Panc1 (cell line): ENCODE measurements at regions not wholly inside any gene's neighbourhood (a gene's known extent, or its start where the extent isn't known, plus 50 kb on each side); places are given as distances from the start of the nearest gene placed in this dataset.

Experiments
- ATAC-seq: fragments of 200-7000 bp; cut with Tn5 transposase; 2 replicates; pipeline ENCODE4 v1.9.1; 2020; ENCODE audit warnings: mild to moderate bottlenecking, moderate library complexity
- BruUV-seq: library from RNA; stranded (reverse); fragments of 400-500 nt; replicated peaks from 2 replicates; lab custom pipeline; 2021; lab: Mats Ljungman, UMichigan
- CTCF ChIA-PET: fragments of 300-600 bp; sonication (Branson Sonifier 250); formaldehyde crosslinking; loops from one replicate; lab custom pipeline; 2022; ENCODE audit warnings: antibody characterized with exemption; lab: Charles Lee
- POLR2A ChIA-PET: fragments of 300-600 bp; sonication (Branson Sonifier 250); formaldehyde crosslinking; loops from one replicate; lab custom pipeline; 2022; ENCODE audit warnings: antibody characterized with exemption; lab: Charles Lee
- DNase-seq: peaks from one replicate; pipeline ENCODE4 v3.0.0-alpha.2; 2010; ENCODE audit warnings: low read depth, low spot score
- H3K27ac ChIP-seq: 2 replicates; pipeline ENCODE4 v1.5.1; 2011; ENCODE audit warnings: mild to moderate bottlenecking, low read length, inconsistent platforms
- H3K27me3 ChIP-seq: fragments of 200-500 bp; sonication (Bioruptor generic); 2 replicates; pipeline ENCODE4 v1.6.0; 2014; ENCODE audit warnings: low read length, inconsistent platforms; ENCODE audit not compliant: control insufficient read depth, insufficient read depth
- H3K36me3 ChIP-seq: fragments of 200-500 bp; sonication (Bioruptor generic); 2 replicates; pipeline ENCODE4 v1.5.1; 2014; ENCODE audit warnings: inconsistent platforms, mild to moderate bottlenecking, low read length, moderate library complexity; ENCODE audit not compliant: control insufficient read depth, insufficient read depth
- H3K4me1 ChIP-seq: 2 replicates; pipeline ENCODE4 v1.5.1; 2011; ENCODE audit warnings: inconsistent platforms, mild to moderate bottlenecking, low read length, moderate library complexity; ENCODE audit not compliant: control insufficient read depth, insufficient read depth
- H3K4me3 ChIP-seq, 2 experiments: 2 replicates each; pipeline ENCODE4 v1.5.1; 2011 to 2012; ENCODE audit warnings: low read depth in 2 of 2, low read length in 2 of 2, mild to moderate bottlenecking in 2 of 2, inconsistent platforms in 1 of 2, moderate library complexity in 1 of 2
- H3K9me3 ChIP-seq: fragments of 200-500 bp; sonication (Bioruptor generic); 2 replicates; pipeline ENCODE4 v1.5.1; 2014; ENCODE audit warnings: low read depth, mild to moderate bottlenecking, inconsistent platforms, low read length, moderate library complexity; ENCODE audit not compliant: control insufficient read depth, insufficient read depth
- CTCF ChIP-seq: fragments of 450-650 bp; IDR thresholded peaks from 2 replicates; pipeline ENCODE4 v1.5.1; 2017; ENCODE audit warnings: mild to moderate bottlenecking
- POLR2AphosphoS5 ChIP-seq: IDR thresholded peaks from 2 replicates; pipeline ENCODE4 v1.6.1; 2012; ENCODE audit warnings: mild to moderate bottlenecking, low read depth, low read length, moderate library complexity
- REST ChIP-seq, 2 experiments: IDR thresholded peaks; 2 replicates each; pipeline ENCODE4 v1.6.1; 2011 to 2012; ENCODE audit warnings: low read depth in 2 of 2, control low read depth in 1 of 2, low read length in 1 of 2, mild to moderate bottlenecking in 1 of 2, moderate library complexity in 1 of 2; ENCODE audit not compliant: insufficient read depth in 1 of 2
- SIN3A ChIP-seq: IDR thresholded peaks from 2 replicates; pipeline ENCODE4 v1.6.1; 2012; ENCODE audit warnings: low read depth, mild to moderate bottlenecking, low read length, moderate library complexity, borderline replicate concordance; ENCODE audit not compliant: insufficient read depth
- TCF7L2 ChIP-seq: IDR thresholded peaks from 2 replicates; pipeline ENCODE4 v1.6.1; 2011; ENCODE audit warnings: mild to moderate bottlenecking, low read depth, low read length, inconsistent platforms
- in situ Hi-C: cut with HindIII; loops from 2 replicates; pipeline ENCODE4 v1.10.0; 2016; ENCODE audit warnings: low sequenced_read_pairs, low pct_unique_long_range_greater_than_20kb
- intact Hi-C: fragments of 100-400 bp; cut with micrococcal nuclease; formaldehyde crosslinking; loops from one replicate; pipeline ENCODE4 v1.10.0; 2022; ENCODE audit not compliant: unreplicated experiment

GRCh38 chr10:124343351-124344265 lies 75.1 kb downstream of the OAT start:
- no TSS peak for BruUV-seq
- no peaks in the 10 kb centered on the region for H3K9me3 ChIP-seq
- no peaks in the 10 kb centered on the region for H3K36me3 ChIP-seq
- ChIA-PET POLR2A (no interaction called here), CTCF (no interaction called here)
- no peaks in the 10 kb centered on the region for H3K27me3 ChIP-seq
- DNase-seq, result no peak
- no peak overlapping the region for H3K4me3 ChIP-seq
- in situ Hi-C loops (no loop called here), intact Hi-C loops (no loop called here)
- no peak overlapping the region for H3K27ac ChIP-seq
- ATAC-seq, result no peak
- H3K4me1 ChIP-seq, result peaks cover 11% of the 10 kb centered on the region
- no peak for TF ChIP-seq REST (IDR thresholded peaks at IDR 0.05; ENCODE audit: insufficient read depth in 1 of 2, low read depth in 2 of 2, low read length in 1 of 2)
- no peak for TF ChIP-seq SIN3A
- TF ChIP-seq TCF7L2, result no peak
- no peak for TF ChIP-seq POLR2AphosphoS5
- TF ChIP-seq CTCF, result no peak

- intact Hi-C loops, result no loop called here
- Histone ChIP-seq H3K9me3 (no peaks in the 10 kb centered on the region), H3K27me3 (no peaks in the 10 kb centered on the region), H3K27ac (no peak overlapping the region), H3K4me3 (no peak overlapping the region), H3K36me3 (no peaks in the 10 kb centered on the region), H3K4me1 (peaks cover 11% of the 10 kb centered on the region)
- TF ChIP-seq SIN3A (no peak), TCF7L2 (no peak), REST (IDR thresholded peaks at IDR 0.05; ENCODE audit: insufficient read depth in 1 of 2, low read depth in 2 of 2, low read length in 1 of 2) (no peak), CTCF (no peak), POLR2AphosphoS5 (no peak)
- in situ Hi-C loops, result no loop called here
- BruUV-seq, result no TSS peak
- no peak for ATAC-seq
- ChIA-PET CTCF (no interaction called here), POLR2A (no interaction called here)
- DNase-seq, result no peak
These were observed 75.9 kb downstream of the OAT start for GRCh38 chr10:124342821-124343170.
